ENCODE measurements at regions not wholly inside any gene's neighbourhood (a gene's known extent, or its start where the extent isn't known, plus 50 kb on each side); places are given as distances from the start of the nearest gene placed in this dataset.

DNA sequence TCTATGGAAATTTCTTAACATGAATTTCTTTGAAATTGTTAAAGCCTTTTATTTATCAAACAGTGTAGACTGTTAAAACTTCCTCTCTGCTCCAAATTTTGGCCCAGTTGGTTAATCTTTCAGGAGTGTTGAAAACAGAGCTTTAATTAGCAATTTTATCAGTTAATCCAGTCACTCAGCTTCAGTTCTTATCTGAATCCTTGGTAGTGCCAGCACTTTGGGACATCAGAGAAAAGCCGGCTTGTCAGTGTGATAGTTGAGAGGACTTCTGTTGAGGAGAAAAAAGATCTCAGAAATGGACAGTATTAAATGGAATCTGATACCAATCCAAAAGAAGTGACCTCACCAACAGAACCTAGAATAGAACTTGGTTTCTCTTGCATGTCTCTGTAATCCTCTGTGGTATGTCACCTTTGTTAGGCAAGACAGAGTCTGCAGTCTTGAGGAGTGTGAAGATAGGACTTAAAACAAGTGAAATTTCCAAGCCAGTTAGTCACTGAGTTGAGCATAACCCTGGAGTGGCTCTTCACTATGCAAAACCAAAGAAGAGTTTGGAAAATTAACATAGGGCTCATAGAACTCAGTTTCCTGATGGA lies 251.8 kb downstream of the NNT start:
- H3K79me2 ChIP-seq (ENCODE audit: insufficient read depth, low read length) = no peaks in the 10 kb centered on the region
- H2AFZ ChIP-seq (ENCODE audit: low read length) = no peak overlapping the region
- TF ChIP-seq, protein P1, sequence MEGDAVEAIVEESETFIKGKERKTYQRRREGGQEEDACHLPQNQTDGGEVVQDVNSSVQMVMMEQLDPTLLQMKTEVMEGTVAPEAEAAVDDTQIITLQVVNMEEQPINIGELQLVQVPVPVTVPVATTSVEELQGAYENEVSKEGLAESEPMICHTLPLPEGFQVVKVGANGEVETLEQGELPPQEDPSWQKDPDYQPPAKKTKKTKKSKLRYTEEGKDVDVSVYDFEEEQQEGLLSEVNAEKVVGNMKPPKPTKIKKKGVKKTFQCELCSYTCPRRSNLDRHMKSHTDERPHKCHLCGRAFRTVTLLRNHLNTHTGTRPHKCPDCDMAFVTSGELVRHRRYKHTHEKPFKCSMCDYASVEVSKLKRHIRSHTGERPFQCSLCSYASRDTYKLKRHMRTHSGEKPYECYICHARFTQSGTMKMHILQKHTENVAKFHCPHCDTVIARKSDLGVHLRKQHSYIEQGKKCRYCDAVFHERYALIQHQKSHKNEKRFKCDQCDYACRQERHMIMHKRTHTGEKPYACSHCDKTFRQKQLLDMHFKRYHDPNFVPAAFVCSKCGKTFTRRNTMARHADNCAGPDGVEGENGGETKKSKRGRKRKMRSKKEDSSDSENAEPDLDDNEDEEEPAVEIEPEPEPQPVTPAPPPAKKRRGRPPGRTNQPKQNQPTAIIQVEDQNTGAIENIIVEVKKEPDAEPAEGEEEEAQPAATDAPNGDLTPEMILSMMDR (conservative IDR thresholded peaks at IDR 0.05; ENCODE audit: low read length) = no peak
- no peak for TF ChIP-seq EZH2phosphoT487 (IDR thresholded peaks at IDR 0.05; ENCODE audit: borderline replicate concordance)
- no peaks in the 10 kb centered on the region for H3K9me2 ChIP-seq (replicated peaks; ENCODE audit: low read depth, low read length)
- no peak overlapping the region for H3K4me2 ChIP-seq (ENCODE audit: low read depth, low read length, poor library complexity, severe bottlenecking)
- no peaks in the 10 kb centered on the region for H4K20me1 ChIP-seq (ENCODE audit: insufficient read depth, low read length, poor library complexity, severe bottlenecking)
- H3K9ac ChIP-seq (ENCODE audit: low read depth, low read length, poor library complexity, severe bottlenecking) = no peak overlapping the region
- no peaks in the 10 kb centered on the region for H3K9me3 ChIP-seq (ENCODE audit: insufficient read depth, low read depth, low read length)
- H3K4me1 ChIP-seq (ENCODE audit: insufficient read depth, low read length, poor library complexity, severe bottlenecking) = no peaks in the 10 kb centered on the region
- no peak overlapping the region for H3K4me3 ChIP-seq (ENCODE audit: low read length, poor library complexity, severe bottlenecking)
- H3K36me3 ChIP-seq (ENCODE audit: insufficient read depth, low read length) = no peaks in the 10 kb centered on the region
- H3K27me3 ChIP-seq (ENCODE audit: insufficient read depth, low read length, poor library complexity, severe bottlenecking) = no peaks in the 10 kb centered on the region
- H3F3A ChIP-seq (ENCODE audit: low read depth) = no peaks in the 10 kb centered on the region

DNA sequence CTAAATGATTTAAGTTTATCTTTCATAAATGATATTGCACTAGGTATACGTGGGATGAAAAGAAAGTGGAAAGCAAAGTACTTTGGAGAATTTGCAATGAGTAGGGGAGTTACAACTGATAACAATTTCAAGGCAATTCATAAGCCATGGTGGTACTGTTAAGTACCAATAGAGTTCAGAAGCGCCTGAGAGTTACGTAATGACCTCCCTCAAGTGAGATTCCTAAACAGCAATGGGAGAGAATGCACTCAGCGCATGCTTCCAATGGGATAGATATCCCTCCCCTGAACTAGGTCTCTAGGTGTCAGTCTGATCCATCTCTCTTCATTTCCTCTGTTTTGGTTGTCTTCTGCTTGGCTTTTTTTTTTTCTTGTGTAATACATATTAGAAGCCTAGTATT lies 249.3 kb downstream of the NNT start:
- no peaks in the 10 kb centered on the region for H3K36me3 ChIP-seq (ENCODE audit: insufficient read depth, low read length)
- no peak overlapping the region for H3K9ac ChIP-seq (ENCODE audit: low read depth, low read length, poor library complexity, severe bottlenecking)
- no peaks in the 10 kb centered on the region for H3K27me3 ChIP-seq (ENCODE audit: insufficient read depth, low read length, poor library complexity, severe bottlenecking)
- H3F3A ChIP-seq (ENCODE audit: low read depth) = no peaks in the 10 kb centered on the region
- no peaks in the 10 kb centered on the region for H3K9me3 ChIP-seq (ENCODE audit: insufficient read depth, low read depth, low read length)
- H3K4me1 ChIP-seq (ENCODE audit: insufficient read depth, low read length, poor library complexity, severe bottlenecking) = no peaks in the 10 kb centered on the region
- H2AFZ ChIP-seq (ENCODE audit: low read length) = no peak overlapping the region
- no peaks in the 10 kb centered on the region for H4K20me1 ChIP-seq (ENCODE audit: insufficient read depth, low read length, poor library complexity, severe bottlenecking)
- no peaks in the 10 kb centered on the region for H3K79me2 ChIP-seq (ENCODE audit: insufficient read depth, low read length)
- TF ChIP-seq, protein P1 (conservative IDR thresholded peaks at IDR 0.05; ENCODE audit: low read length) = no peak
- no peak for TF ChIP-seq EZH2phosphoT487 (IDR thresholded peaks at IDR 0.05; ENCODE audit: borderline replicate concordance)
- H3K4me3 ChIP-seq (ENCODE audit: low read length, poor library complexity, severe bottlenecking) = no peak overlapping the region
- H3K4me2 ChIP-seq (ENCODE audit: low read depth, low read length, poor library complexity, severe bottlenecking) = no peak overlapping the region
- H3K9me2 ChIP-seq (replicated peaks; ENCODE audit: low read depth, low read length) = no peaks in the 10 kb centered on the region

DNA sequence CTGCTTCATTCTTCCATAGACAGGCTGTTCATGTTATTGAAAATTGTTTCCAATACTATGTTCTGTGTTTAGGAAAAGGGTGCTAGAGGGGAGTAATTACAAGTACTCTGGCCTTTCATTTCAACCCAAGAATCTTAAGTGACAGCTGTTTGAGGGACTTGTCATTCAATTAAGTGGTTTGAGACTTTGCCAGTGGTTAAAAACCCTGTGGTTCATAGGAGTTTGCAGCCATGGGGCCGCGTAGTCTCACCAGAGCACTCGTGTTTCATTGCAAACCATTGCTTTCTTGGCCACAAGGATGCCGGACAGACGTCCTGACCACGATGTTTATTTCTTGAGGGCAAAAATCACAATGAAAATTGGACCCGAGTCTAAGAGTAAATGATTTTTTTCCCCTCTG lies 248.8 kb downstream of the NNT start:
- H3K4me2 ChIP-seq (ENCODE audit: low read depth, low read length, poor library complexity, severe bottlenecking) = no peak overlapping the region
- H3K9ac ChIP-seq (ENCODE audit: low read depth, low read length, poor library complexity, severe bottlenecking) = no peak overlapping the region
- TF ChIP-seq, protein P1 (conservative IDR thresholded peaks at IDR 0.05; ENCODE audit: low read length) = no peak
- no peak for TF ChIP-seq EZH2phosphoT487 (IDR thresholded peaks at IDR 0.05; ENCODE audit: borderline replicate concordance)

More for the DNA sequence above, 248.8 kb downstream of the NNT start:
- H4K20me1 ChIP-seq (ENCODE audit: insufficient read depth, low read length, poor library complexity, severe bottlenecking) = no peaks in the 10 kb centered on the region
- H2AFZ ChIP-seq (ENCODE audit: low read length) = no peak overlapping the region
- H3F3A ChIP-seq (ENCODE audit: low read depth) = no peaks in the 10 kb centered on the region
- H3K9me2 ChIP-seq (replicated peaks; ENCODE audit: low read depth, low read length) = no peaks in the 10 kb centered on the region
- no peaks in the 10 kb centered on the region for H3K27me3 ChIP-seq (ENCODE audit: insufficient read depth, low read length, poor library complexity, severe bottlenecking)
- no peaks in the 10 kb centered on the region for H3K79me2 ChIP-seq (ENCODE audit: insufficient read depth, low read length)
- H3K4me1 ChIP-seq (ENCODE audit: insufficient read depth, low read length, poor library complexity, severe bottlenecking) = no peaks in the 10 kb centered on the region
- no peaks in the 10 kb centered on the region for H3K9me3 ChIP-seq (ENCODE audit: insufficient read depth, low read depth, low read length)
- H3K4me3 ChIP-seq (ENCODE audit: low read length, poor library complexity, severe bottlenecking) = no peak overlapping the region
- H3K36me3 ChIP-seq (ENCODE audit: insufficient read depth, low read length) = no peaks in the 10 kb centered on the region

All from Loucy (cell line).